ENCODE measurements at regions not wholly inside any gene's neighbourhood (a gene's known extent, or its start where the extent isn't known, plus 50 kb on each side); places are given as distances from the start of the nearest gene placed in this dataset.

GRCh38 chr3:194852345-194852744 lies 166.7 kb downstream of the FAM43A start:
- Histone ChIP-seq H4K20me1 (ENCODE audit: insufficient read depth, low read depth, low read length) (no peaks in the 10 kb centered on the region), H3K27ac (ENCODE audit: low read length) (no peak overlapping the region), H3K9me2 (replicated peaks; ENCODE audit: insufficient read depth, low read length) (no peaks in the 10 kb centered on the region), H3K36me3 (ENCODE audit: insufficient read depth, low read length) (no peaks in the 10 kb centered on the region), H3K4me3 (ENCODE audit: low read length) (no peak overlapping the region), H3K4me1 (ENCODE audit: low read length) (no peaks in the 10 kb centered on the region), H3K27me3 (ENCODE audit: low read length) (no peaks in the 10 kb centered on the region), H2AFZ (ENCODE audit: low read length) (no peak overlapping the region), H3K9me3 (ENCODE audit: low read length) (no peaks in the 10 kb centered on the region), H3K9ac (ENCODE audit: low read length) (no peak overlapping the region), H3K4me2 (ENCODE audit: low read depth, low read length, poor library complexity, severe bottlenecking) (no peak overlapping the region), H3K79me2 (ENCODE audit: low read length) (no peaks in the 10 kb centered on the region)
- DNase-seq, result no peak

- H2AFZ ChIP-seq (ENCODE audit: low read length), result no peak overlapping the region
- H3K36me3 ChIP-seq (ENCODE audit: insufficient read depth, low read length), result no peaks in the 10 kb centered on the region
- H3K4me3 ChIP-seq (ENCODE audit: low read length), result no peak overlapping the region
- no peaks in the 10 kb centered on the region for H4K20me1 ChIP-seq (ENCODE audit: insufficient read depth, low read depth, low read length)
- no peaks in the 10 kb centered on the region for H3K4me1 ChIP-seq (ENCODE audit: low read length)
- no peaks in the 10 kb centered on the region for H3K9me3 ChIP-seq (ENCODE audit: low read length)
- H3K9ac ChIP-seq (ENCODE audit: low read length), result no peak overlapping the region
- no peak for DNase-seq
- no peaks in the 10 kb centered on the region for H3K27me3 ChIP-seq (ENCODE audit: low read length)
- H3K9me2 ChIP-seq (replicated peaks; ENCODE audit: insufficient read depth, low read length), result no peaks in the 10 kb centered on the region
- H3K4me2 ChIP-seq (ENCODE audit: low read depth, low read length, poor library complexity, severe bottlenecking), result no peak overlapping the region
- H3K27ac ChIP-seq (ENCODE audit: low read length), result no peak overlapping the region
- H3K79me2 ChIP-seq (ENCODE audit: low read length), result no peaks in the 10 kb centered on the region
Observed at GRCh38 chr3:194852831-194853508, 167.3 kb downstream of the FAM43A start.

GRCh38 chr3:194854206-194854605 lies 168.5 kb downstream of the FAM43A start:
- Histone ChIP-seq H4K20me1 (ENCODE audit: insufficient read depth, low read depth, low read length) (no peaks in the 10 kb centered on the region), H3K9me2 (replicated peaks; ENCODE audit: insufficient read depth, low read length) (no peaks in the 10 kb centered on the region), H3K9me3 (ENCODE audit: low read length) (no peaks in the 10 kb centered on the region), H3K36me3 (ENCODE audit: insufficient read depth, low read length) (no peaks in the 10 kb centered on the region), H3K4me3 (ENCODE audit: low read length) (no peak overlapping the region), H3K79me2 (ENCODE audit: low read length) (no peaks in the 10 kb centered on the region), H3K27me3 (ENCODE audit: low read length) (no peaks in the 10 kb centered on the region), H3K27ac (ENCODE audit: low read length) (no peak overlapping the region), H2AFZ (ENCODE audit: low read length) (no peak overlapping the region), H3K9ac (ENCODE audit: low read length) (no peak overlapping the region), H3K4me2 (ENCODE audit: low read depth, low read length, poor library complexity, severe bottlenecking) (no peak overlapping the region), H3K4me1 (ENCODE audit: low read length) (no peaks in the 10 kb centered on the region)
- no peak for DNase-seq

GRCh38 chr3:194854659-194855390 lies 169.1 kb downstream of the FAM43A start:
- H2AFZ ChIP-seq (ENCODE audit: low read length), result no peak overlapping the region

GRCh38 chr3:194856296-194856695 lies 170.6 kb downstream of the FAM43A start:
- Histone ChIP-seq H3K9ac (ENCODE audit: low read length) (no peak overlapping the region), H3K79me2 (ENCODE audit: low read length) (no peaks in the 10 kb centered on the region), H3K4me3 (ENCODE audit: low read length) (no peak overlapping the region), H3K4me1 (ENCODE audit: low read length) (no peaks in the 10 kb centered on the region), H3K9me2 (replicated peaks; ENCODE audit: insufficient read depth, low read length) (no peaks in the 10 kb centered on the region), H4K20me1 (ENCODE audit: insufficient read depth, low read depth, low read length) (no peaks in the 10 kb centered on the region), H3K9me3 (ENCODE audit: low read length) (no peaks in the 10 kb centered on the region), H3K27me3 (ENCODE audit: low read length) (no peaks in the 10 kb centered on the region), H3K4me2 (ENCODE audit: low read depth, low read length, poor library complexity, severe bottlenecking) (no peak overlapping the region), H3K36me3 (ENCODE audit: insufficient read depth, low read length) (no peaks in the 10 kb centered on the region), H2AFZ (ENCODE audit: low read length) (no peak overlapping the region), H3K27ac (ENCODE audit: low read length) (no peak overlapping the region)
- DNase-seq, result no peak

More at GRCh38 chr3:194854659-194855390, 169.1 kb downstream of the FAM43A start:
- Histone ChIP-seq H3K79me2 (ENCODE audit: low read length) (no peaks in the 10 kb centered on the region), H3K27ac (ENCODE audit: low read length) (no peak overlapping the region), H3K9me2 (replicated peaks; ENCODE audit: insufficient read depth, low read length) (no peaks in the 10 kb centered on the region), H3K4me1 (ENCODE audit: low read length) (no peaks in the 10 kb centered on the region), H3K36me3 (ENCODE audit: insufficient read depth, low read length) (no peaks in the 10 kb centered on the region), H3K4me2 (ENCODE audit: low read depth, low read length, poor library complexity, severe bottlenecking) (no peak overlapping the region), H3K9me3 (ENCODE audit: low read length) (no peaks in the 10 kb centered on the region), H3K27me3 (ENCODE audit: low read length) (no peaks in the 10 kb centered on the region), H3K9ac (ENCODE audit: low read length) (no peak overlapping the region), H4K20me1 (ENCODE audit: insufficient read depth, low read depth, low read length) (no peaks in the 10 kb centered on the region), H3K4me3 (ENCODE audit: low read length) (no peak overlapping the region)
- no peak for DNase-seq

GRCh38 chr3:194857469-194858113 lies 171.9 kb downstream of the FAM43A start:
- Histone ChIP-seq H4K20me1 (ENCODE audit: insufficient read depth, low read depth, low read length) (no peaks in the 10 kb centered on the region), H2AFZ (ENCODE audit: low read length) (no peak overlapping the region), H3K27ac (ENCODE audit: low read length) (no peak overlapping the region), H3K36me3 (ENCODE audit: insufficient read depth, low read length) (no peaks in the 10 kb centered on the region), H3K9me3 (ENCODE audit: low read length) (no peaks in the 10 kb centered on the region), H3K27me3 (ENCODE audit: low read length) (no peaks in the 10 kb centered on the region), H3K9me2 (replicated peaks; ENCODE audit: insufficient read depth, low read length) (no peaks in the 10 kb centered on the region), H3K79me2 (ENCODE audit: low read length) (no peaks in the 10 kb centered on the region), H3K9ac (ENCODE audit: low read length) (no peak overlapping the region), H3K4me2 (ENCODE audit: low read depth, low read length, poor library complexity, severe bottlenecking) (no peak overlapping the region), H3K4me1 (ENCODE audit: low read length) (no peaks in the 10 kb centered on the region), H3K4me3 (ENCODE audit: low read length) (no peak overlapping the region)
- no peak for DNase-seq

- Histone ChIP-seq H3K4me3 (ENCODE audit: low read length) (no peak overlapping the region), H3K36me3 (ENCODE audit: insufficient read depth, low read length) (no peaks in the 10 kb centered on the region), H2AFZ (ENCODE audit: low read length) (no peak overlapping the region), H3K4me2 (ENCODE audit: low read depth, low read length, poor library complexity, severe bottlenecking) (no peak overlapping the region), H3K27ac (ENCODE audit: low read length) (no peak overlapping the region), H3K79me2 (ENCODE audit: low read length) (no peaks in the 10 kb centered on the region), H3K9me3 (ENCODE audit: low read length) (no peaks in the 10 kb centered on the region), H3K4me1 (ENCODE audit: low read length) (no peaks in the 10 kb centered on the region), H4K20me1 (ENCODE audit: insufficient read depth, low read depth, low read length) (no peaks in the 10 kb centered on the region), H3K9me2 (replicated peaks; ENCODE audit: insufficient read depth, low read length) (no peaks in the 10 kb centered on the region), H3K9ac (ENCODE audit: low read length) (no peak overlapping the region), H3K27me3 (ENCODE audit: low read length) (no peaks in the 10 kb centered on the region)
- DNase-seq, result no peak
Observed at GRCh38 chr3:194858382-194858781, 172.7 kb downstream of the FAM43A start.

GRCh38 chr3:194860725-194861124 lies 175.0 kb downstream of the FAM43A start:
- H3K9ac ChIP-seq (ENCODE audit: low read length), result no peak overlapping the region
- no peaks in the 10 kb centered on the region for H3K36me3 ChIP-seq (ENCODE audit: insufficient read depth, low read length)
- no peak overlapping the region for H2AFZ ChIP-seq (ENCODE audit: low read length)
- H3K4me3 ChIP-seq (ENCODE audit: low read length), result no peak overlapping the region
- H3K9me2 ChIP-seq (replicated peaks; ENCODE audit: insufficient read depth, low read length), result no peaks in the 10 kb centered on the region
- no peaks in the 10 kb centered on the region for H3K27me3 ChIP-seq (ENCODE audit: low read length)
- H3K4me2 ChIP-seq (ENCODE audit: low read depth, low read length, poor library complexity, severe bottlenecking), result no peak overlapping the region
- no peak for DNase-seq
- H3K9me3 ChIP-seq (ENCODE audit: low read length), result no peaks in the 10 kb centered on the region
- H3K79me2 ChIP-seq (ENCODE audit: low read length), result no peaks in the 10 kb centered on the region
- peaks cover 6% of the 10 kb centered on the region for H3K4me1 ChIP-seq (ENCODE audit: low read length)
- H3K27ac ChIP-seq (ENCODE audit: low read length), result no peak overlapping the region
- H4K20me1 ChIP-seq (ENCODE audit: insufficient read depth, low read depth, low read length), result no peaks in the 10 kb centered on the region
